Inferior parietal cortex (tissue), 1 donor: ENCODE measurements at regions not wholly inside any gene's neighbourhood (a gene's known extent, or its start where the extent isn't known, plus 50 kb on each side); places are given as distances from the start of the nearest gene placed in this dataset.
"Not testable (repeated sequence)": the region's sequence is repeated elsewhere in the genome, so short reads cannot be mapped to it uniquely, and the experiment has no call there.

Source experiments
- DNase-seq: peaks from one replicate; pipeline ENCODE4 v3.0.0-alpha.2; 2016; ENCODE audit errors: extremely low spot score

DNA sequence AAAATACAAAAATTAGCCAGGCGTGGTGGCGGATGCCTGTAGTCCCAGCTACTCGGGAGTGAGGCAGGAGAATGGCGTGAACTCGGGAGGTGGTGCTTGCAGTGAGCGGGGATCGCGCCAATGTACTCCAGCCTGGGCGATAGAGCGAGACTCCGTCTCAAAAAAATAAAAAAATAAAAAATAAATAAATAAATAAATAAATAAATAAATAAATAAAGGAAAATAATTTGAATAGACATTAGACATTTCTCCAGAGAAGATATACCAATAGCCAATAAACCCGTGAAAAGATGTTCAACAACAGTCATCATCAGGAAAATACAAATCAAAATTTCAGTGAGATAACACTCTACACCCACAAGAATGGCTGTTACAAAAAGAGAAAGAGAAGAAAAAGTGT is 1302.4 kb upstream of the GYPC start:
- not testable (repeated sequence) for DNase-seq

DNA sequence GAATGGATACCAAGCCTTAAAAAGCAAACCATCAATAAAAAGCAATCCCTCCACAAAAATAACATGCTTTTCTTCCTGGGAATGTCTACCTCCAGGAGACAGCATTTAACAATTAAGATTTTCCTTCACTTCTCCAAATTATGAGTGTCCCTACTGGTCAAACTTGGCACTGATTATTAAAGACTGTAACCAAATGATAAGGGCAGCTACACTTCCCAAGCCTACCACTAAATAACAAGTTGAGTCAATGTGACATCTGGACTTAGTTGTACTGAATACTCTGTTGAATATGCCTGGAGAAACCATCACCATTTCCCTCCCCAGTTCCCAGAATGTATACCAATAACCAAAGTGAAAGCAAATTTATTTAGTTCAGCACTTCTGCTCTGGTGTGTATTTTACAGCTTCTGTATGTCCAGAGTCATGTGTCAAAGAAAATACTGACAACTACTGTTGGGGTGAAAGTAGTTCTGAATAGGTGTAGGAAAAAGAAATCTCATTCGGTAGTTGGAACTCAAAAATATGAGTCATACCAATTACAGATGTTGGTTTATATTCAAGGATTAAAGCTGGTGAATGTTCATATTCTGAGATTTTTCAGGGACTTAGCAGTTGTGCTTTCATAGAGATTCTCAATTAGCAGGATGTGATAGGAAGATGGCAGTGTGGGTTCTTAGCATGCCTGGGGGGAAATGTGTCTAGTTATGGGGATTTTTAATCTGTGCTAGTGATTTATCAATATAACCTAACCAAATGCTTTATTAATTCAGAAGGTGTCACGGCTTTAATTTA is 1291.6 kb upstream of the GYPC start:
- no peak for DNase-seq

DNA sequence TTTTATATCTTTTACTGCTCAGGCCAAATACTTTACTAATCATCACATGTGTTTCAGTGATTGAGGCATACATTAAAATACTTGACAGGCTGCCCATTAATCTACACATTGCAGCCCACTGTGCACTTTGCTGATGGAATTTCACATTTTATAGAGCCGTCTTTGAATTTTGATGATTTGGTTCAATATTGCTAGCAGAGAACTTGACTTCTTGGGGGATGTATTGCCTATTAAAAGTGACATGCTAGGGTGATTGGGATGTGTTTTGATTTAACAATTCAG is 1291.0 kb upstream of the GYPC start:
- DNase-seq = no peak

DNA sequence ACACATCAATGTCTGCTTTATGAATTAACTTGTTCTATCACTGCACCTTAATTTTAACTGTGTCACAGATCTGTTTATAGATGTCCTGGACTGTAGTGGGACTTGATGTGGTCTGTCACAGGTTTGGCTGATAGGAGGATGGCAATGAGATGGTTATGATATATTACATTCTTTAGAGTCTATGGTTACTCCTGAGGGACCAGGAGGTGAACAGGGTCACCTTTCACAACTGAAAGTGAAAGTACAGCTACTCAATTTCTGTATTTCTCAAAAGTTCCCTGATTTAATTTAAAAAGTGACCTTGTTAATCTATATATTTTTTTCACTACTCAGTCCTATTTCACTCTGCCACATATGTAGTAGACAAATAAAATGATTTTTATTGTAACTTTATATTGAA is 1284.1 kb upstream of the GYPC start:
- no peak for DNase-seq

DNA sequence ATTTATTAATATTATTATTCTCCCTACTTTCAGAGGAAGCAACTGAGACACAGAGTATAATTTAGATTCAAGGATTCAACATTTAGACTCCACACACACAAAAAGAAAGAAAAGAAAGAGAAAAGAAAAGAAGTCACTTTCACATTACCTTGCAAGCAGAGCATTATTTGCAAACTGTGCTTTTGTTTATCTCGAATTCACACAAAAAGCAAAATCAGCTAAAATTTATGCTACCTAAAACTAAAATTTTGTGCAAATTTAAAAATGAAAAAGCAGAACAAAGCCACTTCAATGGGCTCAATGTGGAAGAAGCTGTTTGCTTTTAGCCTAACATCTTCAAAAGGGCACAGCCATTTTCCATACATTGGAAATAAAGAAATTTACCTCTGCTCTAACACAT is 1282.7 kb upstream of the GYPC start:
- DNase-seq = no peak

DNA sequence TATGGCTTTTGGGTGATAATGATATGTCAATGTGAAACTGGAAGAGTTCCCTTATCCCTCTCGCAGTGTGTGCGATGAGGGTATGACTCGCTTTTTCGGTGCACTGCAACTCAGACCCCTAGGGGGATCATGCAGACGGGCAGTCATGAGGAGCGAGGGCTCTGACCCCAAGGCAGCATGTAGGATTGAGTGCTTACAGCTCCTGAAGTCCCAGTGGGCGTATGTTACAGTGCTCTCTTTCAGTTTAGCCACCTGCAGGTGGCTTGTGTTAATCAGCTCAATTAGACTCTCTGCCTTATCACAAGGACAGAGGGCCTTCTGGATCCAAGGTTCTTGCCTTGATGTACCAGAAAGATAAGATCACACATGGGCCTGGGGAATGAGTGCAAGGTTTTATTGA is 1269.9 kb upstream of the GYPC start:
- DNase-seq = no peak

DNA sequence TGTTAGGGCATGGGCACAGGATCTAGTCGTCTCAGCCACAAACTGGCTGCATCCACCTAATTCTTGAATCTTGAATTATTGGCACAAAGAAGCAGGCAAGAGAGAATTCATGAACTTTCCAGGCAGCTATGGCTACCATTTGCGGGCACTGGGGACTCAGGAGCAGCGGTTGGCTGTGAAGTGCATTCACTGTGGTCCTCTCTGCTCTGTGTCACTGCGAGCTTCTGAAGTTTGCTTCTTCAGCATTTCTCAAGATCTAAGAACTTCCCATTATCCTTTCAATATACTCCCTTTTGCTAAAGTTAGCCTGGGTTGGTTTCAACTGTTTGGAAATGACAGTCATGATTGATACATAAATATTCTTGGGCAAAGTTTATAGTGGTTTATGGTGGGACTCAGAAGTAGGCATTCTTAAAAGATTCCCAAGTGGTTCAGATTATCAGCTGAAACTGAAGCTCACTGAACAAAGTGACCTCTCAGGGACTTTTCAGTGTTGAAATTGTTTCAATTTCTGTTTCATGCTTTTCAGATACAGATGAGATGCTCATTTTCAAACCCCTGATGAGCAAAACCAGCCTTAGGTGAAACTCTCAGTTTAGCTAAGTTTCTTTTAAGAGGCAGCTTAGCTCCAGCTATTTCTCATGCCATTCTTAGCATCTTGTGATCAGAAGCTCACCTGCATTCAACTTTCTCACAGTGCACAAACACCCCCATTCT is 1258.3 kb upstream of the GYPC start:
- DNase-seq = no peak

DNA sequence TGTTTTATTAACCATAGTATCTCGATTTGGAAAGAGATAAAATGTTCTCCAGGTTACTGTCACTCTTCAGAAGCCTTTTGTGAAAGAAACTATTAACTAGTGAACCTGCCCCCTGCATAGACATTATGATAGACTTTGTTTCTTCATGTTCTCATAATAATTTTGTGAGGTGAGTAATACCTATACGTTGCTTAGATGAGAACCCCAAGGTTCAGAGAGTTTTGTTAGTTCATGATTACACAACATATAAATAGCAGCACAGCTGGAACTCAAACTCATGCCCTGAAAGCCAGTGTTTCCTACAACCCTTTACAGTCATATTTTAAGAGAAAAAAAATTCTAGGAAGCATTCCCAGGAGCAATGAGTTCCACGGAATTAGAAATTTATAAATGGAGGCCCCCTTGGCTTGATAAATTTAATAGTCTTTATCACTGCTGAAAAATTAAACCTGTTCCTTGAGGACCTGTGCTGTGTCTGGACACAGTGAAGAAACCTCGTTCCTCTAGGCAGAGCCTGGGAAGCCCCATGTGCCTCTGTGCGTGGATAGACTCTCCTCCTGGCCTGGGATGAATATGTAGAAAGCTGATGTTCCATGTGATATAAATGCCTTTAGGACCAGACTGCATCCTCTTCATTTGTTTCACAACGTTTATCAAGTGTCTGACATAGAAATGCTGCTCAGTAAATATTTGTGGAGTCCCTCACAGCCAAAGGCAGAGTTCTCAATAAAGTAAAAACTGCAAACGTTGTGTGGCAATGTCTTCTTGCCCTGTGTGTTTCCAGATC is 1257.0 kb upstream of the GYPC start:
- no peak for DNase-seq

DNA sequence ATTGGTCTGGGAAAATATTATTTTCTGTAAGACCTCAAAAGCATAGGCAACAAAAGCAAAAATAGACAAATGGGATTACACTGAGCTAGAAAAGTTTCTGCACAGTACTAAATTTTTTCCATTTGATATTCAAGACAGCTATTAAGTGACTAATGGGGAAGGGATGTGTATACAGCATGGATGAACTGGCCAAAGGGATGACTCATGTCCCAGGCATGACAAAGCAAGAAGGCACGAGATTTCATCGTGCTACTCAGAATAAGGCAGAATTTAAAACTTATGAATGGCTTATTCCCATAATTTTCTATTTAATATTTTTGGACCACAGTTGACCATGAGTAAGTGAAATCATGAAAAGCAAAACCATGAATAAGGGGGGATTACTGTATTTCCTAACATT is 1250.1 kb upstream of the GYPC start:
- DNase-seq = no peak

DNA sequence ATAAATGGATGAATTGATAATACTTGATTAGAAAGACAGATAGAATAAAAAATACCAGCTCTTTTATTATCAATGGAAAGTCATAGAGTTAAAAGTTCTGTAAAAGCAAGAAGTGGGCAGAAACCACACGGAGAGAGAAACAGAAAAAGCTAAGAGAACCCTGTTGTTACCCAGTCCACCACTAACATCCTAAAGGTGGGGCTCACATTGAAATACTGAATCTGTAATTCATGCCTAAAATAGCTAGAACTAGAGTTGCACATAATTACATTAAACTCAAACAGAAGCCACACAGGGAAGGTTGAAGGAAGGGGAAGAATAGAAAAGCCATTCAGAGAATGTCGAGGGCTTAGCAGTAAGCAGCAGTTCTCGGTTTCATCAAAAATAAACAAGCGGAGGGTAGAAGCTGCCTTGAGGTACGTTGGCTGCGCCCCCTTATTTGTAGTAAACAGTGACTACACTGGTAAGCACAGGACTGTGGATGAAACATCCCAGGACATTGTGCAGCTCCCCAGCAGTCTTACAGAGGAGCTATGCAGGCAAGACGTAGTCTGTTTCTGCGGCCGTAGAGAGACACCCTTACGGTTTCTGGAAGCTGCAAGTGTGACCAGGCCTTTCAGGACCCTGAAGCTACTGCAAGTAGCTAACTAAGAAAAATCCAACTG is 1247.0 kb upstream of the GYPC start:
- no peak for DNase-seq

DNA sequence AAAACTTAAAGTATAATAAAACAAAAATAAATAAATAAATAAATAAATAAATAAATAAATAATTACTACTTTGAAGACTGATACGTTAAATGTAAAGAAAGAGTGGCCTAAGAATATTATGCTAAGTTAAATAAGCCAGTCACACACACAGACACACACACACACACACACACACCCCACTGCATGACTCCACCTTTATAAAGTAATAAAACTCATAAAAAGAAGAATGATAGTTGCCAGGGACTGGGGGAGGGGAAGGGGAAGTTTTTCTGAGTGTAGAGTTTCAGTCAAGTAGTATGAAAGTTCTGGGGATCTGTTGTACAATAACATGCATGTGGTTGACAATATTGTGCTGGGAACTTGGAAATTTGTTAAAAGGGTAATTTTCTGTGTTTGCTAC is 1237.5 kb upstream of the GYPC start:
- no peak for DNase-seq

DNA sequence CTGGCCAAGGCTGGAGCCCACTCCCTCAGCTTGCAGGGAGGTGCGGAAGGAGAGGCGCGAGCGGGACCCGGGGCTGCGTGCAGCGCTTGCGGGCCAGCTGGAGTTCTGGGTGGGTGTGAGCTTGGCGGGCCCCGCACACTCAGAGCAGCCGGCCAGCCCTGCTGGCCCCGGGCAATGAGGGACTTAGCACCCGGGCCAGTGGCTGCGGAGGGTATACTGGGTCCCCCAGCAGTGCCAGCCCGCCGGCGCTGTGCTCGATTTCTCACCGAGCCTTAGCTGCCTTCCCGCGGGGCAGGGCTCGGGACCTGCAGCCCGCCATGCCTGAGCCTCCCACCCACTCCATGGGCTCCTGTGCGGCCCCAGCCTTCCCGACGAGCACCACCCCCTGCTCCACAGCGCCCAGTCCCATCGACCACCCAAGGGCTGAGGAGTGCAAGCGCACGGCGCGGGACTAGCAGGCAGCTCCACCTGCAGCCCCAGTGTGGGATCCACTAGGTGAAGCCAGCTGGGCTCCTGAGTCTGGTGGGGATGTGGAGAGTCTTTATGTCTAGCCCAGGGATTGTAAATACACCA is 1233.7 kb upstream of the GYPC start:
- not testable (repeated sequence) for DNase-seq

DNA sequence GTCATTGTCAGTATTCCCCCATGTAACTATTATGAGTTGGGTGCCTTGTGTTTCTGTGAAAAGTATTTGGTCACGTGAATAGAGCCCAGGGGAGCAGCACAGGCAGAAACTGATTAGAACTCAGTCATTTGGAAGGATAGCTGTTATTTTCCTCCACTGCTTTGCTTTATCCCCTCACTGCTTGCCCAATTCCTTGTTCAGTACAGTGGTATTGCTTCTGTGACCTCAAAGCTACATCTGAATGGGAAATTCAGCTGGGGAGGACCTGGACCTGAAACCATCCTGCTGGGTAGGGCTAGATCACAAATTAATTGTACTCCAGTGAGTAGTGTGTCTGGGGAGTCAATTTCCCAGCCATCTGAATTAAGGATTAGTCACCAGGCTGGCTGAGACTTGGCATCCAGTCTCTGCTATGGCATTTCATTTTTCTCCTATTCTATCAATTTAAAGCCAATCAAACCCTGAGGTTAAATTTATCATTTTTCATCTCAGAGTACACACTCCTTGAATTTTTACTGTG is 1231.6 kb upstream of the GYPC start:
- no peak for DNase-seq

DNA sequence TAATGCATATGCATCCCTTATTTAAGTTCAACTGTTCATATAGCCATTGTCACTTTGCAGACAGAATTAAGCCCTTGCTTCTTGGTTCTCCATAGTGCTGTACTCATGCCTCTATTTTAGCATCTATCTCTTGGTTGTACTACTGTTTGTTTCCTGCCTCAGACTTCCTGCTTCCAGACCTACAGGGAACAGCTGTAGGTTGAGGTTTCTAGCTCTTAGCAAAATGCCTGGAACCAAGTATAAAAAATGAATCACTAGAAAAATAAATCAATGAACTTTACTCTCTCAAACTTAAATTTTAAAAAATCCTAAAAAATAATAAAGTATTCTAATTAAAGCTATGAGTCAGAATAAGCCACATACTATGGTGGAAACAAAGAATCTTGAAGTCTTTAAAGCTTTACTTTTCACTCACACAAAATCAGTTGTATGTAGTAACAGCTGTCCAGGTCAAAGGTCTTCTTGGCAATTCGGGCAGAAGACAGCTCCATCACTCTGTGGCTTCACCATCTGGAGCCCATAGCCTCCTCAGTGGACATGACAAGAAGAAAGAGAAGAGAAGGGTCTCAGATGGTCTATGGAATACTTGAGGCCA is 1228.1 kb upstream of the GYPC start:
- no peak for DNase-seq

DNA sequence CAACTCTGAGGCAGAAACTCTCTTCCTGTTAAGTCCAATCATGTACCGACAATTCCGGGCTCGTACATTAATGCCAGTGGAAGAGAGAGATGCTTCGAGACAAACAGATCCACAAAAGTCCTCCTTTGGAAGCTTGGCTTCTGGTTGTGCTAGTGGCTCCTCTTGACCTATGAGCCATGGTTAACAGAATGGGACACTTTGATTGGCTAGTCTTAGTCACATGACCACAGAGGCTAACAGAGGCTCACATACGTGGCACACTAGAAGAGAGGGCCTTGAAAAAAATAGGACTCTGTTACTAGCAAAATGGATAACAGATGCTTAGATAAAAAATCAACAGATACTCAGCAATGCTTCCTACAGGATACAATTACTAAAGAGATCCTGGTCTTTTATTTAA is 1211.9 kb upstream of the GYPC start:
- no peak for DNase-seq

DNA sequence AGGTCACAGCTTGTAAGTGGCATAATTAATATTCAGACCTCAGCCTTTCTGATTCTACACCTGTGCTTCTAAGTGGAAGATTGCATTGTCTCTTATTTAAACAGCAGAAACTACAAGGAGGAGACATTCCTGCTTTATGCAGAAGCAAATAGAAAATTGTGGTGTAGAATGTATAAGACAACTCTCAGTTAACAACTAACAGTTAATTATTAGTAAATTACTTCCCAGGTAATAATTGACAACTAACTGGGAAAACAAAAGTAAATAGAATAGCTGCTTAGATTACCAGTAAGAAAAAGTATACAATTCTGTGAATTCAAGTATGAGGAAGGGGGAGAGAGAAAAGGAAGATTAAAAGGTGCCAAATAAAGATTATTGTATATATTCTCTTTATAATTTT is 1210.5 kb upstream of the GYPC start:
- no peak for DNase-seq

DNA sequence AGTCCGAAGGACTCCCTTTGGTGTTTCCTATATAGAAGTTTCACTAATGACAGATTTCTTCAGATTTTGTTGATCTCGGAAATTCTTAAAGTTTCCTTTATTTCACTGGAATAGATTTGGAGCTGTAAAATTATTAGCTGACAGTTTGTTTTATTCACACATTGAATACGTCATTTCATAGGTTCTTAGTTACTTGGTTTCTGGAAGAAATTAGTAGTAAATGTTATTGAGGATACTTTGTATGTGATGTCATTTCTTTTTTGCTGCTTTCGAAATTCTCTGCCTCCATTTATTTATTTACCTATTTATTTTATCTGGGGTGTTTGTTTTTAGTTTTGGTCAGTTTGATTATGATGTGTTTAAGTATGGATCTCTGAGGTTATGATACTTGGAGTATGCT is 1205.9 kb upstream of the GYPC start:
- no peak for DNase-seq

DNA sequence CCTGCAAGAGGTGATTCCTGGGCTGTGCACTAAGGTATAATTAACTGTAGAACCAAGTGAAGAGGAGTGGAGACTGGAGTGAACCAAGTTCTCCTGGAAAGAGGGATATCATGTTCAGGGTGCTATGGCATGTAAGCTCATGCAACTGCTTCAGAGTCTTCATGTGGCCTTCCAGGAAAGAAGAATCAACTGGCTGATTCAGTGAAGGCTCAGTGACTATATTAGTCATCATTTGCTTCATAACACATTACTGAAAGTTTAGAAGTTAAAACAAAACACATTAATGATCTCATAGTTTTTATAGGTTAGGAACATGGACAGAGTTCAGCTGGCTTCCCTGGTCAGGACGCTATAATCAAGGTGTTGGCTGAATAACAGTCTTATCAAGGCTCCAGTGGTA is 1200.8 kb upstream of the GYPC start:
- DNase-seq = no peak

DNA sequence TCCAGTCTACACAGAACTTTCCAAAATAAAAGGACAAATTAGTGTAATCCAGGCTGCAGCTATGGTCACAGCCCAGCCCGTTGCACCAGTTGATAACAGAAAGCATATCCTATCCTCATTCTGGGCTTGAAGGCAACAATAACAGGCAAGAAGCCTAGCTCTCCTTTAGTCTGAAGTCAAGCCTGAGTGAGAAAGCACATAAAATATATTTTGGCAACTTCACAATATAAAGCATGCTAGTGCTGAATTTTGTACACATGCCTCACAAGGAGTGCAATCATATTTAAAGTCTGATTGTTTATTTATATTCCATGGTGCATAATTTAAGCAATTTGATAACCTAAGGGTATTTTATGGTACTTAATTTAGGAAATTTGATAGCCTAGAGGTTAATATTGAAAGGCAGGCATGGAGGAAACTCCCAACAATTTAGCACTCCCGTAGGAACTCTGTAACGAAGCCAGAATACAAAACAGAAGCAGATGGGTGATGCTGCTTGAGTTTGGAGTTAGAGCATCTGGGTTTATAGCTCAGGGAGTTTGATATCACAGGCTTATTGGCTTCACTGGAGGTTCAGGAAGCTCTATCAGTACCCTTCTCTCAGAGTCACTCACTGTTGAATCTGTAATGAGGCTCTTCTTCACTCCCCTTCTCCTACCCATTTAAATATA is 1199.1 kb upstream of the GYPC start:
- DNase-seq = peak; percentile 8

DNA sequence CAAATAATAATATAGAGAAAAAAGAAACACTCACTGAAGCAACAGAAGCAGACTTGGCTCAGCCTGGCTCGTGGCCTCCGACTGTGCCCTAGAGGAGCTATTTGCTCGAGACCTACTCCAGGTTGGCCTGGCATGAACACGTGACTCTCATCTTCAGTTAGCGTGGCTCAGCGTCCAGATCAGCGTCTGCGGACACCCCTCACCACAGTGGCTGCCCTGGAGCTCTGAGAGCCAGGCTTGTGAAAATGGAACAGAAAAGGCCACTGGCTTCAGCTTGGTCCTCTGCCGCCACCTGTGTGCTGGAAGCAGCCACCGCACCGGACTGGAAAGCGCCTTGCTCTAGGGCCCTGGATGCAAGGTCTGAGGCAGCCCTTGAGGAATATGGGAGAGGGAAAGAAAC is 1184.0 kb upstream of the GYPC start:
- no peak for DNase-seq

DNA sequence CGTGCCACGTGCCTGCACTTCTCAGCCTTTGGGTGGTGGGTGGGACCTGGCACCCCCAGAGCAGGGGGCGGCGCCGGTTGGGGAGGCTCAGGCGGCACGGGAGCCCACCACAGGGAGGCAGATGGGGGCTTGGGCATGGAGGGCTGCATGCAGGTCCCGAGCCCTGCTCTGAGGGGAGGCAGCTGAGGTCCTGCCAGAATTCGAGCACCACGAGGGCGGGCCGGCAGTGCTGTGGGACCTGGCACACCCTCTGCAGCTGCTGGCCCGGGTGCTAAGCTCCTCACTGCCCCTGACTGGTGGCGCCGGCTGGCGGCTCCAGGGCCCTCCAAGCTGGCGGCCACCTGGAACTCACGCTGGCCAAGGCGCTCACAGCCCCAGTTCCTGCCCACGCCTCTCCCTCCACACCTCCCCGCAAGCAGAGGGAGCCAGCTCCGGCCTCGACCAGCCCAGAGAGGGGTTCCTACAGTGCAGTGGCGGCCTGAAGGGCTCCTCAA is 1176.8 kb upstream of the GYPC start:
- no peak for DNase-seq
